Lower leg skin (tissue), 3 donors: ENCODE measurements at regions not wholly inside any gene's neighbourhood (a gene's known extent, or its start where the extent isn't known, plus 50 kb on each side); places are given as distances from the start of the nearest gene placed in this dataset.

ENCODE experiments used
- POLR2A ChIP-seq, 2 donors: fragments of 450-650 bp; IDR thresholded peaks; one replicate each; pipeline ENCODE4 v1.6.1; 2016 to 2017; ENCODE audit warnings: antibody characterized with exemption in 2 of 2, mild to moderate bottlenecking in 1 of 2, moderate library complexity in 1 of 2
- TF ChIP-seq, protein P1 (sequence below), 3 donors: fragments of 450-650 bp; IDR thresholded peaks; one replicate each; pipeline ENCODE4 v1.5.1; 2016; ENCODE audit warnings: antibody characterized with exemption in 3 of 3, mild to moderate bottlenecking in 3 of 3, moderate library complexity in 2 of 3

- TF ChIP-seq, protein P1, sequence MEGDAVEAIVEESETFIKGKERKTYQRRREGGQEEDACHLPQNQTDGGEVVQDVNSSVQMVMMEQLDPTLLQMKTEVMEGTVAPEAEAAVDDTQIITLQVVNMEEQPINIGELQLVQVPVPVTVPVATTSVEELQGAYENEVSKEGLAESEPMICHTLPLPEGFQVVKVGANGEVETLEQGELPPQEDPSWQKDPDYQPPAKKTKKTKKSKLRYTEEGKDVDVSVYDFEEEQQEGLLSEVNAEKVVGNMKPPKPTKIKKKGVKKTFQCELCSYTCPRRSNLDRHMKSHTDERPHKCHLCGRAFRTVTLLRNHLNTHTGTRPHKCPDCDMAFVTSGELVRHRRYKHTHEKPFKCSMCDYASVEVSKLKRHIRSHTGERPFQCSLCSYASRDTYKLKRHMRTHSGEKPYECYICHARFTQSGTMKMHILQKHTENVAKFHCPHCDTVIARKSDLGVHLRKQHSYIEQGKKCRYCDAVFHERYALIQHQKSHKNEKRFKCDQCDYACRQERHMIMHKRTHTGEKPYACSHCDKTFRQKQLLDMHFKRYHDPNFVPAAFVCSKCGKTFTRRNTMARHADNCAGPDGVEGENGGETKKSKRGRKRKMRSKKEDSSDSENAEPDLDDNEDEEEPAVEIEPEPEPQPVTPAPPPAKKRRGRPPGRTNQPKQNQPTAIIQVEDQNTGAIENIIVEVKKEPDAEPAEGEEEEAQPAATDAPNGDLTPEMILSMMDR (IDR thresholded peaks at IDR 0.05), result no peak
- no peak for TF ChIP-seq POLR2A (IDR thresholded peaks at IDR 0.05)
Observed at GRCh38 chr2:67259556-67260342, 137.4 kb upstream of the ETAA1 start.
